DOHH2 (cell line): ENCODE measurements at regions not wholly inside any gene's neighbourhood (a gene's known extent, or its start where the extent isn't known, plus 50 kb on each side); places are given as distances from the start of the nearest gene placed in this dataset.

ENCODE experiments used
- H3F3A ChIP-seq: fragments of 200-600 bp; sonication (generic), shearing (Covaris generic); 2 replicates; pipeline ENCODE4 v1.6.0; 2016; ENCODE audit warnings: antibody characterized with exemption, mild to moderate bottlenecking; ENCODE audit not compliant: control insufficient read depth, insufficient read depth
- H3K27ac ChIP-seq: fragments of 200-600 bp; sonication (generic); 2 replicates; pipeline ENCODE4 v1.5.1; 2014; ENCODE audit warnings: low read depth, mild to moderate bottlenecking, low read length, moderate library complexity
- H3K27me3 ChIP-seq: fragments of 200-600 bp; sonication (generic); 2 replicates; pipeline ENCODE4 v1.6.1; 2014; ENCODE audit warnings: mild to moderate bottlenecking, low read length, mixed read lengths; ENCODE audit not compliant: control insufficient read depth
- H3K36me3 ChIP-seq: fragments of 200-600 bp; sonication (generic); 2 replicates; pipeline ENCODE4 v1.6.1; 2014; ENCODE audit warnings: mild to moderate bottlenecking, low read length, moderate library complexity, mixed read lengths; ENCODE audit not compliant: control insufficient read depth
- H3K4me1 ChIP-seq: fragments of 200-600 bp; sonication (generic); 2 replicates; pipeline ENCODE4 v1.6.1; 2014; ENCODE audit warnings: mild to moderate bottlenecking, low read length, mixed read lengths; ENCODE audit not compliant: control insufficient read depth
- H3K4me2 ChIP-seq: fragments of 200-600 bp; sonication (generic); 2 replicates; pipeline ENCODE4 v1.6.0; 2014; ENCODE audit warnings: mild to moderate bottlenecking, low read length, moderate library complexity
- H3K4me3 ChIP-seq: fragments of 200-600 bp; sonication (generic); 2 replicates; pipeline ENCODE4 v1.5.1; 2014; ENCODE audit warnings: mild to moderate bottlenecking, low read length, mixed read lengths
- H3K79me2 ChIP-seq: fragments of 200-600 bp; sonication (generic); 2 replicates; pipeline ENCODE4 v1.6.1; 2014; ENCODE audit warnings: mild to moderate bottlenecking, low read length, mixed read lengths; ENCODE audit not compliant: control insufficient read depth
- H3K9me2 ChIP-seq: fragments of 200-600 bp; sonication (generic); replicated peaks from 2 replicates; pipeline ENCODE4 v1.6.1; 2014; ENCODE audit warnings: mild to moderate bottlenecking, low read length, mixed read lengths; ENCODE audit not compliant: control insufficient read depth
- H3K9me3 ChIP-seq: fragments of 200-600 bp; sonication (generic); 2 replicates; pipeline ENCODE4 v1.6.1; 2014; ENCODE audit warnings: antibody characterized with exemption, low read length, mixed read lengths; ENCODE audit not compliant: control insufficient read depth, insufficient read depth
- H4K20me1 ChIP-seq: fragments of 200-600 bp; sonication (generic); 2 replicates; pipeline ENCODE4 v1.6.0; 2014; ENCODE audit warnings: low read depth, mild to moderate bottlenecking, antibody characterized with exemption, low read length, moderate library complexity; ENCODE audit not compliant: control insufficient read depth, insufficient read depth
- CTCF ChIP-seq: fragments of 200-600 bp; sonication (generic); IDR thresholded peaks from one replicate; pipeline ENCODE4 v1.5.1; 2014; ENCODE audit warnings: antibody characterized with exemption, mild to moderate bottlenecking, low read depth, low read length; ENCODE audit not compliant: poor library complexity, severe bottlenecking
- EZH2phosphoT487 ChIP-seq: fragments of 200-600 bp; sonication (generic); IDR thresholded peaks from 2 replicates; pipeline ENCODE4 v1.6.1; 2017; ENCODE audit warnings: borderline replicate concordance, mild to moderate bottlenecking, antibody characterized with exemption, low read length, moderate library complexity, mixed read lengths

- H4K20me1 ChIP-seq, result no peaks in the 10 kb centered on the region
- no peaks in the 10 kb centered on the region for H3K27me3 ChIP-seq
- H3K4me2 ChIP-seq, result no peak overlapping the region
- TF ChIP-seq EZH2phosphoT487, result no peak
- no peak overlapping the region for H3K4me3 ChIP-seq
- no peak overlapping the region for H3K27ac ChIP-seq
- no peaks in the 10 kb centered on the region for H3K36me3 ChIP-seq
- H3K4me1 ChIP-seq, result peaks cover 5% of the 10 kb centered on the region
- no peaks in the 10 kb centered on the region for H3F3A ChIP-seq
- H3K79me2 ChIP-seq, result no peaks in the 10 kb centered on the region
- H3K9me3 ChIP-seq, result no peaks in the 10 kb centered on the region; the same call in 1 of the 2 replicates
- no peaks in the 10 kb centered on the region for H3K9me2 ChIP-seq
These were observed 181.7 kb downstream of the ALG10 start for GRCh38 chr12:34203866-34204620.

GRCh38 chr12:34204830-34205285 lies 182.6 kb downstream of the ALG10 start:
- no peak for TF ChIP-seq CTCF
- no peak for TF ChIP-seq EZH2phosphoT487
- no peaks in the 10 kb centered on the region for H3K79me2 ChIP-seq
- no peak overlapping the region for H3K4me3 ChIP-seq
- no peaks in the 10 kb centered on the region for H3K27me3 ChIP-seq
- H3K9me3 ChIP-seq, result no peaks in the 10 kb centered on the region; the same call in 1 of the 2 replicates
- H3K4me2 ChIP-seq, result no peak overlapping the region; the same call in 1 of the 2 replicates
- H3K36me3 ChIP-seq, result no peaks in the 10 kb centered on the region
- peaks cover 5% of the 10 kb centered on the region for H3K4me1 ChIP-seq
- no peak overlapping the region for H3K27ac ChIP-seq
- no peaks in the 10 kb centered on the region for H3K9me2 ChIP-seq
- H3F3A ChIP-seq, result no peaks in the 10 kb centered on the region
- no peaks in the 10 kb centered on the region for H4K20me1 ChIP-seq

GRCh38 chr12:34205401-34205800 lies 183.1 kb downstream of the ALG10 start:
- Histone ChIP-seq H3K9me3 (no peaks in the 10 kb centered on the region; the same call in 1 of the 2 replicates), H3K9me2 (no peaks in the 10 kb centered on the region), H3K79me2 (no peaks in the 10 kb centered on the region), H3K27ac (no peak overlapping the region), H3F3A (no peaks in the 10 kb centered on the region), H3K4me1 (peaks cover 5% of the 10 kb centered on the region), H3K27me3 (no peaks in the 10 kb centered on the region), H3K4me2 (no peak overlapping the region), H4K20me1 (no peaks in the 10 kb centered on the region), H3K4me3 (no peak overlapping the region), H3K36me3 (no peaks in the 10 kb centered on the region)
- TF ChIP-seq EZH2phosphoT487 (no peak), CTCF (no peak)
